ENCODE measurements at regions not wholly inside any gene's neighbourhood (a gene's known extent, or its start where the extent isn't known, plus 50 kb on each side); places are given as distances from the start of the nearest gene placed in this dataset.

GRCh38 chr5:103355579-103355978, 97.0 kb downstream of the MACIR start:
- H4K8ac ChIP-seq (ENCODE audit: low read length), result no peak overlapping the region
- H3K4me2 ChIP-seq (ENCODE audit: low read length, poor library complexity, severe bottlenecking), result no peak overlapping the region
- H3K4me3 ChIP-seq (ENCODE audit: insufficient read depth in 1 of 2, low read depth in 1 of 2, low read length in 2 of 2), result no peak overlapping the region

GRCh38 chr5:103354446-103354845, 95.9 kb downstream of the MACIR start:
- H3K36me3 ChIP-seq (ENCODE audit: control insufficient read depth in 1 of 2, insufficient read depth in 2 of 2, low read depth in 1 of 2, low read length in 2 of 2), result no peaks in the 10 kb centered on the region
- no peak overlapping the region for H2BK15ac ChIP-seq (ENCODE audit: low read depth, poor library complexity, severe bottlenecking)
- no peak overlapping the region for H3K18ac ChIP-seq (ENCODE audit: low read depth in 1 of 2, low read length in 2 of 2)
- H2AK5ac ChIP-seq (ENCODE audit: low read length, severe bottlenecking), result no peak overlapping the region
- no peaks in the 10 kb centered on the region for H3K9me3 ChIP-seq (ENCODE audit: control insufficient read depth, low read length)
- no peak for DNase-seq
- no peaks in the 10 kb centered on the region for H3K79me1 ChIP-seq (replicated peaks; ENCODE audit: low read length, poor library complexity, severe bottlenecking)
- no peak overlapping the region for H4K8ac ChIP-seq (ENCODE audit: low read length)
- no peak overlapping the region for H2AFZ ChIP-seq (ENCODE audit: low read depth, low read length)
- no peaks in the 10 kb centered on the region for H3K27me3 ChIP-seq (ENCODE audit: control insufficient read depth in 1 of 2, insufficient read depth in 1 of 2, low read length in 2 of 2)
- H3K4me1 ChIP-seq (ENCODE audit: control insufficient read depth, insufficient read depth, low read depth, low read length), result no peaks in the 10 kb centered on the region
- H3K9ac ChIP-seq (ENCODE audit: low read length), result no peak overlapping the region
- no peak overlapping the region for H3K4me2 ChIP-seq (ENCODE audit: low read length, poor library complexity, severe bottlenecking)
- no peak overlapping the region for H2BK12ac ChIP-seq (ENCODE audit: low read length in 2 of 2)
- no peak overlapping the region for H3K14ac ChIP-seq (ENCODE audit: low read length in 2 of 2)
- no peak overlapping the region for H4K91ac ChIP-seq (ENCODE audit: low read length)
- H3K4ac ChIP-seq (ENCODE audit: low read depth in 1 of 2, low read length in 2 of 2), result no peak overlapping the region
- no peak overlapping the region for H3K27ac ChIP-seq (ENCODE audit: low read length, poor library complexity, severe bottlenecking)
- no CpG with 5 or more reads among the region's 4 CpGs for WGBS
- no peak overlapping the region for H3K23ac ChIP-seq (ENCODE audit: low read length in 2 of 2)
- no peak overlapping the region for H2BK120ac ChIP-seq (ENCODE audit: low read depth, low read length)
- H2BK5ac ChIP-seq (ENCODE audit: low read depth, low read length, poor library complexity, severe bottlenecking), result no peak overlapping the region
- no peak overlapping the region for H3K4me3 ChIP-seq (ENCODE audit: insufficient read depth in 1 of 2, low read depth in 1 of 2, low read length in 2 of 2)

More at GRCh38 chr5:103355579-103355978, 97.0 kb downstream of the MACIR start:
- Histone ChIP-seq H3K27ac (ENCODE audit: low read length, poor library complexity, severe bottlenecking) (no peak overlapping the region), H2AFZ (ENCODE audit: low read depth, low read length) (no peak overlapping the region), H3K27me3 (ENCODE audit: control insufficient read depth in 1 of 2, insufficient read depth in 1 of 2, low read length in 2 of 2) (no peaks in the 10 kb centered on the region), H3K36me3 (ENCODE audit: control insufficient read depth in 1 of 2, insufficient read depth in 2 of 2, low read depth in 1 of 2, low read length in 2 of 2) (no peaks in the 10 kb centered on the region), H3K14ac (ENCODE audit: low read length in 2 of 2) (no peak overlapping the region), H3K9me3 (ENCODE audit: control insufficient read depth, low read length) (no peaks in the 10 kb centered on the region), H3K4ac (ENCODE audit: low read depth in 1 of 2, low read length in 2 of 2) (no peak overlapping the region), H4K91ac (ENCODE audit: low read length) (no peak overlapping the region), H3K23ac (ENCODE audit: low read length in 2 of 2) (no peak overlapping the region), H2BK5ac (ENCODE audit: low read depth, low read length, poor library complexity, severe bottlenecking) (no peak overlapping the region), H3K9ac (ENCODE audit: low read length) (no peak overlapping the region), H2AK5ac (ENCODE audit: low read length, severe bottlenecking) (no peak overlapping the region), H2BK15ac (ENCODE audit: low read depth, poor library complexity, severe bottlenecking) (no peak overlapping the region), H3K4me1 (ENCODE audit: control insufficient read depth, insufficient read depth, low read depth, low read length) (no peaks in the 10 kb centered on the region), H2BK12ac (ENCODE audit: low read length in 2 of 2) (no peak overlapping the region), H3K79me1 (replicated peaks; ENCODE audit: low read length, poor library complexity, severe bottlenecking) (no peaks in the 10 kb centered on the region), H3K18ac (ENCODE audit: low read depth in 1 of 2, low read length in 2 of 2) (no peak overlapping the region), H2BK120ac (ENCODE audit: low read depth, low read length) (no peak overlapping the region)
- 33% methylated on average over 1 of the region's 2 CpGs for WGBS
- DNase-seq, result no peak

- Histone ChIP-seq H3K4ac (ENCODE audit: low read depth in 1 of 2, low read length in 2 of 2) (no peak overlapping the region), H3K4me3 (ENCODE audit: insufficient read depth in 1 of 2, low read depth in 1 of 2, low read length in 2 of 2) (no peak overlapping the region)
- 100% methylated on average over 1 of the region's 1 CpG for WGBS
Observed at GRCh38 chr5:103353581-103353980, 95.0 kb downstream of the MACIR start.

GRCh38 chr5:103347716-103348423, 89.3 kb downstream of the MACIR start:
- H4K91ac ChIP-seq (ENCODE audit: low read length), result no peak overlapping the region
- no peak overlapping the region for H3K4me2 ChIP-seq (ENCODE audit: low read length, poor library complexity, severe bottlenecking)
- DNase-seq, result no peak
- H2BK120ac ChIP-seq (ENCODE audit: low read depth, low read length), result no peak overlapping the region
- H3K4me1 ChIP-seq (ENCODE audit: control insufficient read depth, insufficient read depth, low read depth, low read length), result peaks cover 2% of the 10 kb centered on the region
- no peak overlapping the region for H2AFZ ChIP-seq (ENCODE audit: low read depth, low read length)
- no peak overlapping the region for H3K9ac ChIP-seq (ENCODE audit: low read length)
- H3K27ac ChIP-seq (ENCODE audit: low read length, poor library complexity, severe bottlenecking), result no peak overlapping the region
- no peak overlapping the region for H2AK5ac ChIP-seq (ENCODE audit: low read length, severe bottlenecking)
- H3K4me3 ChIP-seq (ENCODE audit: insufficient read depth in 1 of 2, low read depth in 1 of 2, low read length in 2 of 2), result no peak overlapping the region
- peak overlapping the region in 1 of 2 experiments; percentile 18 for H3K14ac ChIP-seq (ENCODE audit: low read length in 2 of 2)
- H2BK15ac ChIP-seq (ENCODE audit: low read depth, poor library complexity, severe bottlenecking), result no peak overlapping the region
- no peak overlapping the region for H3K4ac ChIP-seq (ENCODE audit: low read depth in 1 of 2, low read length in 2 of 2)
- H3K79me1 ChIP-seq (replicated peaks; ENCODE audit: low read length, poor library complexity, severe bottlenecking), result no peaks in the 10 kb centered on the region
- H3K36me3 ChIP-seq (ENCODE audit: control insufficient read depth in 1 of 2, insufficient read depth in 2 of 2, low read depth in 1 of 2, low read length in 2 of 2), result no peaks in the 10 kb centered on the region
- no peak overlapping the region for H4K8ac ChIP-seq (ENCODE audit: low read length)
- no peak overlapping the region for H2BK5ac ChIP-seq (ENCODE audit: low read depth, low read length, poor library complexity, severe bottlenecking)
- no peak overlapping the region for H3K18ac ChIP-seq (ENCODE audit: low read depth in 1 of 2, low read length in 2 of 2)
- 64% methylated on average over 4 of the region's 4 CpGs for WGBS
- H3K23ac ChIP-seq (ENCODE audit: low read length in 2 of 2), result no peak overlapping the region
- H2BK12ac ChIP-seq (ENCODE audit: low read length in 2 of 2), result no peak overlapping the region
- peaks cover 0 to 4% of the 10 kb centered on the region in 2 experiments for H3K27me3 ChIP-seq (ENCODE audit: control insufficient read depth in 1 of 2, insufficient read depth in 1 of 2, low read length in 2 of 2)
- H3K9me3 ChIP-seq (ENCODE audit: control insufficient read depth, low read length), result no peaks in the 10 kb centered on the region

More at GRCh38 chr5:103353581-103353980, 95.0 kb downstream of the MACIR start:
- Histone ChIP-seq H3K79me1 (replicated peaks; ENCODE audit: low read length, poor library complexity, severe bottlenecking) (no peaks in the 10 kb centered on the region), H2BK15ac (ENCODE audit: low read depth, poor library complexity, severe bottlenecking) (no peak overlapping the region), H3K27ac (ENCODE audit: low read length, poor library complexity, severe bottlenecking) (no peak overlapping the region), H4K8ac (ENCODE audit: low read length) (no peak overlapping the region), H2AK5ac (ENCODE audit: low read length, severe bottlenecking) (no peak overlapping the region), H3K4me1 (ENCODE audit: control insufficient read depth, insufficient read depth, low read depth, low read length) (no peaks in the 10 kb centered on the region), H3K27me3 (ENCODE audit: control insufficient read depth in 1 of 2, insufficient read depth in 1 of 2, low read length in 2 of 2) (peaks cover 0 to 4% of the 10 kb centered on the region in 2 experiments), H2BK120ac (ENCODE audit: low read depth, low read length) (no peak overlapping the region), H3K36me3 (ENCODE audit: control insufficient read depth in 1 of 2, insufficient read depth in 2 of 2, low read depth in 1 of 2, low read length in 2 of 2) (no peaks in the 10 kb centered on the region), H3K23ac (ENCODE audit: low read length in 2 of 2) (no peak overlapping the region), H2BK12ac (ENCODE audit: low read length in 2 of 2) (no peak overlapping the region), H3K4me2 (ENCODE audit: low read length, poor library complexity, severe bottlenecking) (no peak overlapping the region), H3K18ac (ENCODE audit: low read depth in 1 of 2, low read length in 2 of 2) (no peak overlapping the region), H3K14ac (ENCODE audit: low read length in 2 of 2) (no peak overlapping the region), H2BK5ac (ENCODE audit: low read depth, low read length, poor library complexity, severe bottlenecking) (no peak overlapping the region), H3K9ac (ENCODE audit: low read length) (no peak overlapping the region), H3K9me3 (ENCODE audit: control insufficient read depth, low read length) (no peaks in the 10 kb centered on the region), H2AFZ (ENCODE audit: low read depth, low read length) (no peak overlapping the region), H4K91ac (ENCODE audit: low read length) (no peak overlapping the region)
- no peak for DNase-seq
